DMS79 (cell line): ENCODE measurements at regions not wholly inside any gene's neighbourhood (a gene's known extent, or its start where the extent isn't known, plus 50 kb on each side); places are given as distances from the start of the nearest gene placed in this dataset.
"Not testable (repeated sequence)": the region's sequence is repeated elsewhere in the genome, so short reads cannot be mapped to it uniquely, and the experiment has no call there.

Experiments
- DNase-seq: peaks from one replicate; lab custom pipeline; 2025; lab: John Stamatoyannopoulos, UW

- no peak for DNase-seq
Observed at GRCh38 chr2:181790716-181791649, 100.5 kb upstream of the ITPRID2 start.

GRCh38 chr2:181792906-181793305, 98.6 kb upstream of the ITPRID2 start:
- no peak for DNase-seq

GRCh38 chr2:181798022-181798421, 93.5 kb upstream of the ITPRID2 start:
- DNase-seq, result no peak

- DNase-seq, result not testable (repeated sequence)
Observed at GRCh38 chr2:181802300-181802699, 89.2 kb upstream of the ITPRID2 start.

- not testable (repeated sequence) for DNase-seq
Observed at GRCh38 chr2:181803903-181804799, 87.4 kb upstream of the ITPRID2 start.

GRCh38 chr2:181805228-181806038, 86.1 kb upstream of the ITPRID2 start:
- DNase-seq, result no peak

GRCh38 chr2:181806039-181806392, 85.5 kb upstream of the ITPRID2 start:
- no peak for DNase-seq

- DNase-seq, result no peak
Observed at GRCh38 chr2:181807526-181807925, 84.0 kb upstream of the ITPRID2 start.

- DNase-seq, result no peak
Observed at GRCh38 chr2:181810823-181811695, 80.5 kb upstream of the ITPRID2 start.

- no peak for DNase-seq
Observed at GRCh38 chr2:181812106-181812743, 79.3 kb upstream of the ITPRID2 start.

- no peak for DNase-seq
Observed at GRCh38 chr2:181814057-181814491, 77.5 kb upstream of the ITPRID2 start.

GRCh38 chr2:181817509-181817908, 74.0 kb upstream of the ITPRID2 start:
- no peak for DNase-seq

GRCh38 chr2:181818058-181818680, 73.4 kb upstream of the ITPRID2 start:
- no peak for DNase-seq

GRCh38 chr2:181818840-181819239, 72.7 kb upstream of the ITPRID2 start:
- DNase-seq, result no peak

- DNase-seq, result no peak
Observed at GRCh38 chr2:181821049-181821448, 70.5 kb upstream of the ITPRID2 start.

- DNase-seq, result no peak
Observed at GRCh38 chr2:181822097-181822496, 69.4 kb upstream of the ITPRID2 start.

- DNase-seq, result no peak
Observed at GRCh38 chr2:181823405-181823804, 68.1 kb upstream of the ITPRID2 start.

GRCh38 chr2:181828122-181828705, 63.3 kb upstream of the ITPRID2 start:
- no peak for DNase-seq

- no peak for DNase-seq
Observed at GRCh38 chr2:181829230-181829629, 62.3 kb upstream of the ITPRID2 start.

GRCh38 chr2:181832015-181832414, 59.5 kb upstream of the ITPRID2 start:
- no peak for DNase-seq
